ENCODE measurements at regions not wholly inside any gene's neighbourhood (a gene's known extent, or its start where the extent isn't known, plus 50 kb on each side); places are given as distances from the start of the nearest gene placed in this dataset.

- H3K4me1 ChIP-seq (ENCODE audit: control insufficient read depth, insufficient read depth, low read length): no peaks in the 10 kb centered on the region
- ATAC-seq (no peak), DNase-seq (ENCODE audit: low read depth, low spot score) (no peak)
- no TSS peak for BruUV-seq (replicated peaks)
- H3K9me3 ChIP-seq (ENCODE audit: control insufficient read depth, insufficient read depth, low read depth, low read length): no peaks in the 10 kb centered on the region
- intact Hi-C loops (cut with micrococcal nuclease; ENCODE audit: unreplicated experiment): no loop called here
- H3K27ac ChIP-seq (ENCODE audit: low read length): no peak overlapping the region
- no peaks in the 10 kb centered on the region for H3K36me3 ChIP-seq (ENCODE audit: control insufficient read depth, insufficient read depth, low read length)
- ChIA-PET POLR2A (no interaction called here), CTCF (no interaction called here)
- H3K4me3 ChIP-seq (ENCODE audit: low read depth in 2 of 2, low read length in 2 of 2): no peak overlapping the region
- H3K27me3 ChIP-seq (ENCODE audit: control insufficient read depth, insufficient read depth, low read length): no peaks in the 10 kb centered on the region
- TF ChIP-seq, protein P1, sequence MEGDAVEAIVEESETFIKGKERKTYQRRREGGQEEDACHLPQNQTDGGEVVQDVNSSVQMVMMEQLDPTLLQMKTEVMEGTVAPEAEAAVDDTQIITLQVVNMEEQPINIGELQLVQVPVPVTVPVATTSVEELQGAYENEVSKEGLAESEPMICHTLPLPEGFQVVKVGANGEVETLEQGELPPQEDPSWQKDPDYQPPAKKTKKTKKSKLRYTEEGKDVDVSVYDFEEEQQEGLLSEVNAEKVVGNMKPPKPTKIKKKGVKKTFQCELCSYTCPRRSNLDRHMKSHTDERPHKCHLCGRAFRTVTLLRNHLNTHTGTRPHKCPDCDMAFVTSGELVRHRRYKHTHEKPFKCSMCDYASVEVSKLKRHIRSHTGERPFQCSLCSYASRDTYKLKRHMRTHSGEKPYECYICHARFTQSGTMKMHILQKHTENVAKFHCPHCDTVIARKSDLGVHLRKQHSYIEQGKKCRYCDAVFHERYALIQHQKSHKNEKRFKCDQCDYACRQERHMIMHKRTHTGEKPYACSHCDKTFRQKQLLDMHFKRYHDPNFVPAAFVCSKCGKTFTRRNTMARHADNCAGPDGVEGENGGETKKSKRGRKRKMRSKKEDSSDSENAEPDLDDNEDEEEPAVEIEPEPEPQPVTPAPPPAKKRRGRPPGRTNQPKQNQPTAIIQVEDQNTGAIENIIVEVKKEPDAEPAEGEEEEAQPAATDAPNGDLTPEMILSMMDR (IDR thresholded peaks at IDR 0.05): no peak
- TF ChIP-seq SIN3A (IDR thresholded peaks at IDR 0.05; ENCODE audit: borderline replicate concordance, insufficient read depth, low read depth, low read length) (no peak), TCF7L2 (IDR thresholded peaks at IDR 0.05; ENCODE audit: low read depth, low read length) (no peak), REST (IDR thresholded peaks at IDR 0.05; ENCODE audit: insufficient read depth in 1 of 2, low read depth in 2 of 2, low read length in 1 of 2) (no peak), POLR2AphosphoS5 (IDR thresholded peaks at IDR 0.05; ENCODE audit: low read depth, low read length) (no peak)
- in situ Hi-C loops (cut with HindIII; ENCODE audit: low pct_unique_long_range_greater_than_20kb, low sequenced_read_pairs): no loop called here
Observed at GRCh38 chr11:42669248-42669976, 642.4 kb upstream of the API5 start.

GRCh38 chr11:42674436-42674835, 637.4 kb upstream of the API5 start:
- no TSS peak for BruUV-seq (replicated peaks)
- POLR2A ChIA-PET: no interaction called here

More at GRCh38 chr11:42674436-42674835, 637.4 kb upstream of the API5 start:
- intact Hi-C loops (cut with micrococcal nuclease; ENCODE audit: unreplicated experiment) (no loop called here), in situ Hi-C loops (cut with HindIII; ENCODE audit: low pct_unique_long_range_greater_than_20kb, low sequenced_read_pairs) (no loop called here)
- no peak overlapping the region for H3K4me3 ChIP-seq (ENCODE audit: low read depth in 2 of 2, low read length in 2 of 2)
- no peak for ATAC-seq
- CTCF ChIA-PET: no interaction called here
- H3K9me3 ChIP-seq (ENCODE audit: control insufficient read depth, insufficient read depth, low read depth, low read length): no peaks in the 10 kb centered on the region
- H3K36me3 ChIP-seq (ENCODE audit: control insufficient read depth, insufficient read depth, low read length): no peaks in the 10 kb centered on the region
- H3K4me1 ChIP-seq (ENCODE audit: control insufficient read depth, insufficient read depth, low read length): no peaks in the 10 kb centered on the region
- DNase-seq (ENCODE audit: low read depth, low spot score): no peak
- no peak overlapping the region for H3K27ac ChIP-seq (ENCODE audit: low read length)
- TF ChIP-seq TCF7L2 (IDR thresholded peaks at IDR 0.05; ENCODE audit: low read depth, low read length) (no peak), REST (IDR thresholded peaks at IDR 0.05; ENCODE audit: insufficient read depth in 1 of 2, low read depth in 2 of 2, low read length in 1 of 2) (no peak), SIN3A (IDR thresholded peaks at IDR 0.05; ENCODE audit: borderline replicate concordance, insufficient read depth, low read depth, low read length) (no peak), POLR2AphosphoS5 (IDR thresholded peaks at IDR 0.05; ENCODE audit: low read depth, low read length) (no peak)
- TF ChIP-seq, protein P1 (IDR thresholded peaks at IDR 0.05): no peak
- no peaks in the 10 kb centered on the region for H3K27me3 ChIP-seq (ENCODE audit: control insufficient read depth, insufficient read depth, low read length)

Data from Panc1 (cell line).